CD4-positive, alpha-beta T cell (primary cell): ENCODE measurements at regions not wholly inside any gene's neighbourhood (a gene's known extent, or its start where the extent isn't known, plus 50 kb on each side); places are given as distances from the start of the nearest gene placed in this dataset.

Experiments used
- ATAC-seq: fragments of 200-7000 bp; cut with Tn5 transposase; one replicate; pipeline ENCODE4 v1.10.0; 2022; ENCODE audit warnings: mild to moderate bottlenecking; ENCODE audit not compliant: poor library complexity
- CTCF ChIA-PET: fragments of 350-600 bp; sonication (Branson Sonifier 250); formaldehyde crosslinking; loops from one replicate; lab custom pipeline; 2021; ENCODE audit warnings: antibody characterized with exemption, inconsistent platforms; lab: Charles Lee
- POLR2A ChIA-PET: fragments of 350-600 bp; sonication (Branson Sonifier 250); formaldehyde crosslinking; loops from one replicate; lab custom pipeline; 2021; ENCODE audit warnings: antibody characterized with exemption, inconsistent platforms; lab: Charles Lee
- DNase-seq, 14 experiments: peaks; one replicate each; pipeline ENCODE4 v3.0.0-alpha.2; 2013 to 2020; ENCODE audit warnings: mixed read lengths in 2 of 14
- H3K27ac ChIP-seq, 2 donors: one replicate each; pipeline versions ENCODE4 v1.5.1 to v1.7.0; 2013; ENCODE audit warnings: low read length in 2 of 2, low read depth in 1 of 2, mild to moderate bottlenecking in 1 of 2
- H3K27me3 ChIP-seq, 2 experiments: 1 replicate in 1 of 2; 2 replicates in 1 of 2; pipeline versions ENCODE4 v1.6.1 to v1.7.0; 2013; ENCODE audit warnings: low read length in 2 of 2, control low read depth in 1 of 2, mild to moderate bottlenecking in 1 of 2, moderate library complexity in 1 of 2; ENCODE audit not compliant: insufficient read depth in 2 of 2, control insufficient read depth in 1 of 2
- H3K36me3 ChIP-seq: one replicate; pipeline ENCODE4 v1.6.1; 2013; ENCODE audit warnings: low read length, control low read depth; ENCODE audit not compliant: insufficient read depth
- H3K4me1 ChIP-seq: one replicate; pipeline ENCODE4 v1.6.1; 2013; ENCODE audit warnings: low read length, control low read depth; ENCODE audit not compliant: insufficient read depth
- H3K4me3 ChIP-seq: one replicate; pipeline ENCODE4 v1.5.1; 2013; ENCODE audit warnings: mild to moderate bottlenecking, low read length, moderate library complexity
- H3K9me3 ChIP-seq, 2 experiments: 1 replicate in 1 of 2; 2 replicates in 1 of 2; pipeline versions ENCODE4 v1.6.1 to v1.7.0; 2013; ENCODE audit warnings: low read length in 2 of 2, mild to moderate bottlenecking in 2 of 2, control low read depth in 1 of 2, moderate library complexity in 1 of 2; ENCODE audit not compliant: control insufficient read depth in 1 of 2, insufficient read depth in 1 of 2
- H3K27ac Mint-ChIP-seq: one replicate; pipeline ENCODE4 v1.8.0; 2020; ENCODE audit warnings: mixed read lengths
- H3K27me3 Mint-ChIP-seq: one replicate; pipeline ENCODE4 v1.8.0; 2021; ENCODE audit warnings: mixed read lengths
- H3K36me3 Mint-ChIP-seq: one replicate; pipeline ENCODE4 v1.8.0; 2021; ENCODE audit warnings: low read depth, mixed read lengths
- H3K4me1 Mint-ChIP-seq: one replicate; pipeline ENCODE4 v1.8.0; 2021; ENCODE audit warnings: low read depth, mixed read lengths
- H3K4me3 Mint-ChIP-seq: one replicate; pipeline ENCODE4 v1.8.0; 2020; ENCODE audit warnings: mild to moderate bottlenecking, mixed read lengths
- H3K9me3 Mint-ChIP-seq: one replicate; pipeline ENCODE4 v1.8.0; 2020; ENCODE audit warnings: mixed read lengths
- intact Hi-C, 2 experiments: fragments of 100-400 bp; cut with DNase I in 1 of 2; cut with micrococcal nuclease in 1 of 2; formaldehyde crosslinking; loops; one replicate each; pipeline versions ENCODE4 v1.15.1 to v1.9.0; 2023 to 2025; cut with DNase I, micrococcal nuclease
- TF ChIP-seq, protein P1 (sequence below): fragments of 200-600 bp; IDR thresholded peaks from one replicate; pipeline ENCODE4 v1.8.0; 2022; ENCODE audit warnings: antibody characterized with exemption, mild to moderate bottlenecking

DNA sequence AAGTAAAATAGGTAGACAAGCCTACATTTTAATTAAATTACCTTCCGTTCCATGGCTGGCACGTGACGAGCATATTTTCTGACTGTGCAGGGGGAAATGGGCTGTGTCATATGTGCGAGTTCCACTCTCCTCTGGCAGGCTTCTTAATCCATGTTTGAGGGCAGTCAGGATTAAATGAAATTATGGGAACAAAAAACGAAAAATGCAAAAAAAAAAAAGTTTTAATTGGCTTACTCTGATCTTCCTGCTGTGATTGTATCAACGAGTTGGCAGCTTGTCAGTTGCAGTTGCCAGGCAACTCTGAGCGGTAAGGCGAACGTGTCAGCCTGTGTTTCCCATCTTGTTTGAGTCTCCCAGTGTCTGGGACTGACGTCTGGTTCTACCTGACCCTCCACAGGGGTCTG, 302.9 kb upstream of the XYLT1 start:
- ChIA-PET CTCF (no interaction called here), POLR2A (no interaction called here)
- TF ChIP-seq, protein P1, sequence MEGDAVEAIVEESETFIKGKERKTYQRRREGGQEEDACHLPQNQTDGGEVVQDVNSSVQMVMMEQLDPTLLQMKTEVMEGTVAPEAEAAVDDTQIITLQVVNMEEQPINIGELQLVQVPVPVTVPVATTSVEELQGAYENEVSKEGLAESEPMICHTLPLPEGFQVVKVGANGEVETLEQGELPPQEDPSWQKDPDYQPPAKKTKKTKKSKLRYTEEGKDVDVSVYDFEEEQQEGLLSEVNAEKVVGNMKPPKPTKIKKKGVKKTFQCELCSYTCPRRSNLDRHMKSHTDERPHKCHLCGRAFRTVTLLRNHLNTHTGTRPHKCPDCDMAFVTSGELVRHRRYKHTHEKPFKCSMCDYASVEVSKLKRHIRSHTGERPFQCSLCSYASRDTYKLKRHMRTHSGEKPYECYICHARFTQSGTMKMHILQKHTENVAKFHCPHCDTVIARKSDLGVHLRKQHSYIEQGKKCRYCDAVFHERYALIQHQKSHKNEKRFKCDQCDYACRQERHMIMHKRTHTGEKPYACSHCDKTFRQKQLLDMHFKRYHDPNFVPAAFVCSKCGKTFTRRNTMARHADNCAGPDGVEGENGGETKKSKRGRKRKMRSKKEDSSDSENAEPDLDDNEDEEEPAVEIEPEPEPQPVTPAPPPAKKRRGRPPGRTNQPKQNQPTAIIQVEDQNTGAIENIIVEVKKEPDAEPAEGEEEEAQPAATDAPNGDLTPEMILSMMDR: no peak
- Mint-ChIP-seq H3K9me3 (peaks cover 9% of the 10 kb centered on the region), H3K27me3 (peaks cover 25% of the 10 kb centered on the region), H3K4me3 (no peak overlapping the region), H3K27ac (no peak overlapping the region), H3K36me3 (no peaks in the 10 kb centered on the region), H3K4me1 (no peaks in the 10 kb centered on the region)
- intact Hi-C loops: no loop called here
- H3K27ac ChIP-seq: no peak overlapping the region
- no peaks in the 10 kb centered on the region for H3K9me3 ChIP-seq
- no peaks in the 10 kb centered on the region for H3K27me3 ChIP-seq
- no peaks in the 10 kb centered on the region for H3K4me1 ChIP-seq
- DNase-seq (no peak), ATAC-seq (no peak)
- H3K36me3 ChIP-seq: no peaks in the 10 kb centered on the region
- no peak overlapping the region for H3K4me3 ChIP-seq

DNA sequence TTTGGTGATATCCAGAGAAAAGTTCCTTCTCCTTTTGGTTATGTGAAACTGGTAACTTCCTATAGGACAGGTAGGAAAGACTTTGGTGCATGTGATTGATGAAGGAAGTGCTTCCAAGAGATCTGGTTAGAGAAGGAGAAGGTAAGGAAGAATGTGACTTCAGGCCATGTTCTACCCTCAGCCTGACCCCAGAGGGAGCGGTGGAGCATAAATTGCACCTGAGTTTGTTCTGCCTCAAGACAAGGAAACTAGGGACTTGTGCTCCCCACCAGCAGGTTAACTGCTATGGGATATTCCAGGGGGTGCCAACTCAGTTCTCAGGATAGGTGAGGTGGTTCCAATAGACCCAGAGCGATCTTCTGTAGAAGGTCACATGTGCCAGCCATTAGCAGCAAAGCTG, 299.3 kb upstream of the XYLT1 start:
- H3K4me1 Mint-ChIP-seq: no peaks in the 10 kb centered on the region
- POLR2A ChIA-PET: no interaction called here
- H3K27ac Mint-ChIP-seq: no peak overlapping the region
- no peak for ATAC-seq
- DNase-seq: no peak
- intact Hi-C loops: no loop called here
- CTCF ChIA-PET: no interaction called here
- no peaks in the 10 kb centered on the region for H3K27me3 ChIP-seq
- peaks cover 5% of the 10 kb centered on the region for H3K9me3 Mint-ChIP-seq
- H3K27me3 Mint-ChIP-seq: peaks cover 14% of the 10 kb centered on the region
- H3K36me3 Mint-ChIP-seq: no peaks in the 10 kb centered on the region
- no peaks in the 10 kb centered on the region for H3K4me1 ChIP-seq
- no peak overlapping the region for H3K4me3 ChIP-seq
- no peak overlapping the region for H3K27ac ChIP-seq
- H3K9me3 ChIP-seq: no peaks in the 10 kb centered on the region
- TF ChIP-seq, protein P1: no peak
- no peaks in the 10 kb centered on the region for H3K36me3 ChIP-seq
- H3K4me3 Mint-ChIP-seq: no peak overlapping the region

DNA sequence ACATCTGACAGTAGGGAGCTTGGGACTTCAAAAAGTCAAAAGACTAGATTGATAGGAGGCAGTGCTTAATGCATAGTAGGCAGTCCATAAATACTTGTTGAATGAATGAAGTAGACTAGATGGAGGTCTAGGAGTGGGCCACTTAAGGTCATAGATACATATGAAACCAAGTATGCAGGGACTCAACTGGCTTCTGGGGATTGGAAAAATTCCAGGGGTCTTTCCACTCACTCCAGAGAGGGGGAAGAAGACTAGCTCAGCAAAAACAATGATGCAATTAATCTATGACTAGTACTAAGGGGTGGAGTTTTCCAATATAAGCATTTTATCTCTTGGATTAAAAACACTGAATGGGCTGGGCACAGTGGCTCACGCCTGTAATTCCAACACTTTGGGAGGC, 298.3 kb upstream of the XYLT1 start:
- intact Hi-C loops: no loop called here
- no peak overlapping the region for H3K27ac ChIP-seq
- H3K4me1 Mint-ChIP-seq: no peaks in the 10 kb centered on the region
- H3K27ac Mint-ChIP-seq: no peak overlapping the region
- no peaks in the 10 kb centered on the region for H3K9me3 ChIP-seq
- ChIA-PET CTCF (no interaction called here), POLR2A (no interaction called here)
- H3K4me3 ChIP-seq: no peak overlapping the region
- H3K9me3 Mint-ChIP-seq: peaks cover 5% of the 10 kb centered on the region
- H3K36me3 Mint-ChIP-seq: no peaks in the 10 kb centered on the region
- DNase-seq: no peak
- TF ChIP-seq, protein P1: no peak
- no peak for ATAC-seq
- no peaks in the 10 kb centered on the region for H3K36me3 ChIP-seq
- no peaks in the 10 kb centered on the region for H3K27me3 ChIP-seq
- no peaks in the 10 kb centered on the region for H3K4me1 ChIP-seq
- peaks cover 12% of the 10 kb centered on the region for H3K27me3 Mint-ChIP-seq
- H3K4me3 Mint-ChIP-seq: no peak overlapping the region
